Thyroid gland (tissue), 4 donors: ENCODE measurements at regions not wholly inside any gene's neighbourhood (a gene's known extent, or its start where the extent isn't known, plus 50 kb on each side); places are given as distances from the start of the nearest gene placed in this dataset.

Experiments
- DNase-seq, 2 donors: peaks; one replicate each; pipeline ENCODE4 v3.0.0-alpha.2; 2019
- H3K27ac ChIP-seq, 3 donors: fragments of 200-600 bp; sonication (generic); 1 replicate in 2 of 3; 2 replicates in 1 of 3; pipeline ENCODE4 v1.5.1; 2016 to 2019; ENCODE audit warnings: mild to moderate bottlenecking in 1 of 3, moderate library complexity in 1 of 3
- H3K27me3 ChIP-seq: fragments of 200-600 bp; sonication (generic); one replicate; pipeline ENCODE4 v1.5.1; 2019
- H3K36me3 ChIP-seq, 2 donors: fragments of 200-600 bp; sonication (generic); one replicate each; pipeline ENCODE4 v1.5.1; 2016 to 2019
- H3K4me1 ChIP-seq, 2 donors: fragments of 200-600 bp; sonication (generic); one replicate each; pipeline ENCODE4 v1.5.1; 2017 to 2019
- H3K4me3 ChIP-seq, 3 donors: fragments of 200-600 bp; sonication (generic); replicated peaks in 1 of 3; 1 replicate in 2 of 3; 2 replicates in 1 of 3; pipeline ENCODE4 v1.5.1; 2016; ENCODE audit warnings: mild to moderate bottlenecking in 1 of 3
- H3K9me3 ChIP-seq: fragments of 200-600 bp; sonication (generic); one replicate; pipeline ENCODE4 v1.5.1; 2017
- CTCF ChIP-seq, 6 experiments: fragments of 200-600 bp in 3 of 6; fragments of 450-650 bp in 3 of 6; sonication (generic) in 3 of 6; IDR thresholded peaks; one replicate each; pipeline ENCODE4 v1.5.1; 2016 to 2019; ENCODE audit warnings: antibody characterized with exemption in 6 of 6, mild to moderate bottlenecking in 2 of 6, inconsistent platforms in 1 of 6, moderate library complexity in 1 of 6
- POLR2A ChIP-seq, 2 donors: fragments of 450-650 bp; IDR thresholded peaks; one replicate each; pipeline ENCODE4 v1.6.1; 2017; ENCODE audit warnings: antibody characterized with exemption in 2 of 2, mild to moderate bottlenecking in 2 of 2, moderate library complexity in 1 of 2
- WGBS, 2 donors: methylation state at CpG; one replicate each; pipeline ENCODE4 v1.1.5; 2017; 5-methylcytosine and 5-hydroxymethylcytosine counted together
- intact Hi-C: fragments of 100-400 bp; cut with DNase I; formaldehyde crosslinking; loops from one replicate; pipeline ENCODE4 v1.15.1; 2023

GRCh38 chr2:238505892-238506280 lies 79.2 kb downstream of the ASB1 start:
- Histone ChIP-seq H3K27ac (no peak overlapping the region), H3K27me3 (no peaks in the 10 kb centered on the region), H3K36me3 (no peaks in the 10 kb centered on the region), H3K4me3 (no peak overlapping the region), H3K4me1 (no peaks in the 10 kb centered on the region), H3K9me3 (no peaks in the 10 kb centered on the region)
- intact Hi-C loops, result no loop called here
- no peak for DNase-seq
- WGBS, 2 donors, result 87 to 88% methylated on average over 9 of the region's 9 CpGs
- no peak for TF ChIP-seq POLR2A (IDR thresholded peaks at IDR 0.05)
- no peak for TF ChIP-seq CTCF (IDR thresholded peaks at IDR 0.05)

GRCh38 chr2:238506371-238507068 lies 79.8 kb downstream of the ASB1 start:
- no peaks in the 10 kb centered on the region for H3K9me3 ChIP-seq
- H3K27me3 ChIP-seq, result no peaks in the 10 kb centered on the region
- 84 to 89% methylated on average over 17 of the region's 17 CpGs for WGBS, 2 donors
- H3K27ac ChIP-seq, result no peak overlapping the region
- no peak for DNase-seq
- intact Hi-C loops, result no loop called here
- no peaks in the 10 kb centered on the region for H3K4me1 ChIP-seq
- no peak for TF ChIP-seq POLR2A (IDR thresholded peaks at IDR 0.05)
- TF ChIP-seq CTCF (IDR thresholded peaks at IDR 0.05), result no peak
- no peak overlapping the region for H3K4me3 ChIP-seq
- no peaks in the 10 kb centered on the region for H3K36me3 ChIP-seq

GRCh38 chr2:238507836-238508235 lies 81.1 kb downstream of the ASB1 start:
- no peak for TF ChIP-seq CTCF (IDR thresholded peaks at IDR 0.05)
- WGBS, 2 donors, result 52 to 61% methylated on average over 6 of the region's 6 CpGs
- H3K27me3 ChIP-seq, result no peaks in the 10 kb centered on the region
- no peaks in the 10 kb centered on the region for H3K9me3 ChIP-seq
- H3K4me3 ChIP-seq, result no peak overlapping the region
- no peak for DNase-seq
- no peak overlapping the region for H3K27ac ChIP-seq
- intact Hi-C loops, result no loop called here
- H3K36me3 ChIP-seq, result no peaks in the 10 kb centered on the region
- no peaks in the 10 kb centered on the region for H3K4me1 ChIP-seq

GRCh38 chr2:238509151-238509835 lies 82.6 kb downstream of the ASB1 start:
- TF ChIP-seq POLR2A (IDR thresholded peaks at IDR 0.05), result no peak
- TF ChIP-seq CTCF (IDR thresholded peaks at IDR 0.05), result no peak
- H3K36me3 ChIP-seq, result no peaks in the 10 kb centered on the region
- H3K9me3 ChIP-seq, result no peaks in the 10 kb centered on the region
- no peaks in the 10 kb centered on the region for H3K4me1 ChIP-seq
- H3K27ac ChIP-seq, result no peak overlapping the region
- H3K4me3 ChIP-seq, result no peak overlapping the region
- 80 to 85% methylated on average over 12 of the region's 12 CpGs for WGBS, 2 donors
- no peaks in the 10 kb centered on the region for H3K27me3 ChIP-seq
- DNase-seq, result no peak
- intact Hi-C loops, result no loop called here

GRCh38 chr2:238509903-238510302 lies 83.2 kb downstream of the ASB1 start:
- no peak overlapping the region for H3K27ac ChIP-seq
- H3K4me1 ChIP-seq, result no peaks in the 10 kb centered on the region
- H3K9me3 ChIP-seq, result no peaks in the 10 kb centered on the region
- DNase-seq, result no peak
- no peak overlapping the region for H3K4me3 ChIP-seq
- no peaks in the 10 kb centered on the region for H3K27me3 ChIP-seq
- 79 to 98% methylated on average over 5 to 7 of the region's 7 CpGs for WGBS, 2 donors
- no peaks in the 10 kb centered on the region for H3K36me3 ChIP-seq
- TF ChIP-seq POLR2A (IDR thresholded peaks at IDR 0.05) (no peak), CTCF (IDR thresholded peaks at IDR 0.05) (no peak)
- intact Hi-C loops, result loop anchor here (2.0 kb wide), 1 partner anchor 275 kb away; no protein-coding TSS in a partner anchor
